ENCODE measurements at regions not wholly inside any gene's neighbourhood (a gene's known extent, or its start where the extent isn't known, plus 50 kb on each side); places are given as distances from the start of the nearest gene placed in this dataset.

DNA sequence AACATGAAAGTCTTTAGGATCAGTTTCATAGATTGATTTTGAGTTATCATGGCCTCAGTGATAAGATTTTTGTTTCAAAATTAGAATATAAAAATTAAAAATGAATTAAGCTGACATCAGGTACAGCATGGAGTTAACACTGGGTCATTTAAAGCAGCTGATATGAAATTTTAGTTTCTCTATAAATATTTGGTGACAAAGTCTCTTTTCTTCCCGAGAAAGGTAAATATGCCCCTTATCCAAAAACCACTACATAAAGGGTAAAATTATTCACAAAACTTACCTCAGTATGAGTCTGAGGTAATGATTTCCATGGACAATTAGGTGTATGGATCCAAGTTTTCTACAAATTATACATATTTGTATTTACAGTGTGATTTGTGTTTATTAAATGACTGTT lies 121.5 kb upstream of the PJA2 start:
- no peak for DNase-seq (ENCODE audit: low read depth)

DNA sequence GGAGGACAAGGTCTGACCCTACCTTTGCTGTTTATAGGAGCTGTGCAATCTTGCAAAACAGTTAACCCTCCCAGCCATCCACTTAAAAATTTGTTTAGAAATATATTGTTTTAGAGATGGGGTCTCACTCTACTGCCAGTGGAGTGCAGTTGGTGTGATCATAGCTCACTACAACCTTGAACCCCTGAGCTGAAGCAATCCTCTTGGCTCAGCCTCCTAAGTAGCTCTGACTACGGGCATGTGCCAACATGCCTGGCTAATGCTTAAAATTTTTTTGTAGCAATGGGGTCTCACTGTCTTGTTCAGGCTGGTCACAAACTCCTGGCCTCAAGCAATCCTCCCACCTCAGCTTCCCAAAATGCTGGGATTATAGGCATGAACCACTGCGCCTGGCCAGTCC lies 120.2 kb upstream of the PJA2 start:
- no peak for DNase-seq (ENCODE audit: low read depth)

DNA sequence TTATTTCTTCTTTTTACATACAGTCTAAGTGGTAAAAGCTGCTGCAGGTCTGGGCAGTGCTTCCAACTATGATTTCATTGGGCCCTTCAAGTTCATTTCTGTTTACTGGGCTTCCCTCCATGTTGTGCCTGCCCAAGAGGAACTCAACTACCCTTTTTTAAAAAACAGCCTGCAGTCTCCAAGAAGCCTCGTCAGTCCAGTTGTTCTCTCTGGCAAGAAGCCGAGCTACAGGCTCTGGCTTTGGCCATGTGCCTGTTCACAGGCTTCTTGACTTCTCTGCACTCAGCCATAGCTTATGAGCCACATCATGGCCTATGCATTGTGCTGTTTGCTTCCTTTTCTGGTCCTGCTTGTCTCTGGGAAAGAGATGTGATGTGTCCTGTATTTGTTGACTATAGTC lies 119.7 kb upstream of the PJA2 start:
- no peak for DNase-seq (ENCODE audit: low read depth)

DNA sequence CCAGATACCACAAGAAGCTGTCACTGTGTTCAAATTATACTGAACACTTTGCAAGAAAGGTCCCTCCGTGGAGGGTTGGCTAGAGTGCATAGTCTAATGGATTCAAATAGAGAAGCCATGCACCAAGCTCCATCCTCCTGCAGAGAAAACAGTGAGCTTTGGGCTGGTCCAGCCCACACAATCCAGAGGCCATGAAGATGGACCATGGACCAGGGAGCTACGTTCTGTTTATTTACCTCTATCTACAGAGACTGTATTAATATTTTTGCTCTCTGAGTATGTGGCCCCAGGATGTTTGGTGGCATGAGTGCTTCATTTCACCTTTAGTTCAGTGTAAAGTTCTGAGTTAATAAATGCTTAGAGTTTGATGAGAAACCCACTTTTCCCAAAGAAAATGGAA lies 114.8 kb upstream of the PJA2 start:
- no peak for DNase-seq (ENCODE audit: low read depth)

DNA sequence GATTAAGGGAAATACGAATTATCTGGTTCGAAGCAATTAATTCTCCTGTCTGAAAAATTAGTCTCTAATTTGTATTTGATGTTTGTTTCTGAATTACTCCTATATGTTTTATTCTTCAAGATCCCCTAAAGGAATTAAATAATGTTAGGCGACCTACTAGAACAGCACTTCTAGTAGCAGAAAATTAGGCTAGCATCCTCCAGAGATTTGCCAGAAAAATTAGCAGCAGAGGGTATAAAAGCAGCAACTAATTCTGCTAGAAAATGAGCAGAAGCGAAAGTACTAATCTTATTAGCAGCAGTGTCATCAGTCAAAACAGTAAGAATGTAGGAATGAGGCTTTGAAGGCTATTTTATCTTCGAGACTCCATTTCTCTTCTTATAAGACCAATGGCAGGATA lies 114.3 kb upstream of the PJA2 start:
- DNase-seq (ENCODE audit: low read depth), result no peak

DNA sequence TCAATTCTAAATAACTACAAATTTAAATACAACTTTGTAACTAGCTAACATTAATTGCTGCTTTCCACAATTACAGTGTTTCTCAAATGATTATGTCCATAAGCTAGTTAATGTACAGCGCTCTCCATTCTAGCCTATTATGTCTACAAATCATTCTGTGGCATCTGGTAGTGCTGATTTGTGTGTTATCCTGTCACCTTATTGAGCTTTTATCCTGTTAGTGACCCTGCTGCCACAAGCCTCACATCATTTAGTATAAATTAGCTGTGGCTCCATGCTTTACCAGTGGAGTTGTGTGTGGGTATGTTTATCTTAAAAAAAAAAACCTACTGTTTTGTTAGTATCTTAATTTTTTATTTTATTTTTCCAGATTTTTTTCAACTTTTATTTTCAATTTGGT lies 112.6 kb upstream of the PJA2 start:
- no peak for DNase-seq (ENCODE audit: low read depth)

DNA sequence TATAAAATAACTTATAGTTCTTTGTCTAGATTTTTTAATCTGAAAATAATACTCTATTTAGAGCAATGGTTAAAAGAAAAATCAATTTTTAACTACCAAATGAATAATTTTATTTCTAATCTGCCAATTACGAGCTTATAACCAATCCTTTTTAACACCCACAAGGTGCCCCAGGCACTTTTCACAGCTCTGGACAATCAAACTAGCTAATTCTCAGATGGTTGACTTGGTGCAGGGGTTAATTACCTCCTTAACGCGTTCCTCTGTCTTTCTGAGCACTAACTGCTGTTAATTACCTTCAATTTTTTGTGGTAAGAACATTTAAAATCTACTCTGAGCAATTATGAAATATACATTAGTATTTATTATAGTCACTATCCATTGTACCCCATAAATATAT lies 109.6 kb upstream of the PJA2 start:
- no peak for DNase-seq (ENCODE audit: low read depth)

DNA sequence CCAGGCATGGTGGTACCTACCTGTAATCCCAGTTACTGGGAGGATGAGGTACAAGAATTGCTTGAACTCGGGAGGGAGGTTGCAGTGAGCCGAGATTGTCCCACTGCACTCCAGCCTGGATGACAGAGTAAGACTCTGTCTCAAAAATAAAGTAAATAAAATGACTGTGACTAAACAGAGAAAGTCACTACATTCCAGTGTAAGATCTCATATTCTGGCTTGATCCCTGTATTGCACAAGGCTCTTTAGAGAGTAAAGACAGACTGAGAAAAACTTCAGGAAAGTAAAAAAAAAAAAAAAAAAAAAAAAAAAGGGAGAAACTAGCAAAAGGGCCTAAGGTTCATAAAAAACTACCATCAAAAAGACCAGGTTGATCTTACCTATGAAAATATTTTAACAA lies 106.6 kb upstream of the PJA2 start:
- peak; percentile 46 for DNase-seq (ENCODE audit: low read depth)

GRCh38 chr5:109511980-109512734 lies 102.4 kb upstream of the PJA2 start:
- DNase-seq (ENCODE audit: low read depth), result no peak

- DNase-seq (ENCODE audit: low read depth), result no peak
Observed at GRCh38 chr5:109506556-109506955, 96.8 kb upstream of the PJA2 start.

GRCh38 chr5:109496112-109496511 lies 86.3 kb upstream of the PJA2 start:
- DNase-seq (ENCODE audit: low read depth), result no peak

DNA sequence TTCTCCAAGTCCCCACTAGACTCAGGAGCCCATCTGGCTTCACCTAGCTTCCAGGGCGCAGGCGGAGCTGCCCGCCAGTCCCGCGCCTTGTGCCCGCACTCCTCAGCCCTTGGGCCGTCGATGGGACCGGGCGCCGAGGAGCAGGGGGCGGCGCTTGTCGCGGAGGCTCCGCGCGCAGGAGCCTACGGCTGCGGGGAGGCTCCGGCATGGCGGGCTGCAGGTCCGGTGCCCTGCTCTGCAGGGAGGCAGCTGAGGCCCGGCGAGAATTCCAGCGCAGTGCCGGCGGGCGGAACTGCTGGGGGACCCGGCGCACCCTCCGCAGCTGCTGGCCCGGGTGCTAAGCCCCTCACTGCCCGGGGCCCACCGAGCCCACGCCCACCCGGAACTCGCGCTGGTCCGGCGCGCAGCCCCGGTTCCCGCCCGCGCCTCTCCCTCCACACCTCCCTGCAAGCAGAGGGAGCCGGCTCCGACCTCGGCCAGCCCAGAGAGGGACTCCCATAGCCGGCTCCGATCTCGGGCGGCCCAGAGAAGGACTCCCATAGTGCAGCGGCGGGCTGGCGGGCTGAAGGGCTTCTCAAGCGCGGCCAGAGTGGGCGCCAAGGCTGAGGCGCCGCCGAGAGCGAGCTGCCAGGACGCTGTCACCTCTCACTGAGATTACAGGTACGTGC lies 78.1 kb upstream of the PJA2 start:
- no peak for DNase-seq (ENCODE audit: low read depth)

GRCh38 chr5:109486200-109486804 lies 76.5 kb upstream of the PJA2 start:
- DNase-seq (ENCODE audit: low read depth), result no peak

- DNase-seq (ENCODE audit: low read depth), result no peak
Observed at GRCh38 chr5:109485030-109485429, 75.3 kb upstream of the PJA2 start.

DNA sequence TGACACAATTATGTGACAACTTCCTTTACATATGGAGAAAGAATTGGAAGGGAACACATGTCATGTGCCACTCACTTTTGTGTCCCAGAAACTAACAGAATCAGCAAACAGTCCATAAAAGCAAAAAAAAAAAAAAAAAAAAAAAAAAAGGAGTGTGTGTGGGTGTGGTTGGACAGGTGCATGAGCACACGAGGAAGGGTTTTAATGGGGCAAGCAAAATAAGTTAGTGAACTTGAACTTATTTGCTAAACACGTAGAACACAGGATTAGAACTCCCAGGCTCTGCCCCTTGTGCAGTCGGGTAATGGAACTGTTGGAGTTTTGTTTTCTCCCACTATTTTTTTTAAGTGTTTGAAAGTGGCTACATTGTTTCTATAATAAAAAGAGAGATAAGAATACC lies 74.8 kb upstream of the PJA2 start:
- DNase-seq (ENCODE audit: low read depth), result no peak

GRCh38 chr5:109483395-109483971 lies 73.7 kb upstream of the PJA2 start:
- no peak for DNase-seq (ENCODE audit: low read depth)

DNA sequence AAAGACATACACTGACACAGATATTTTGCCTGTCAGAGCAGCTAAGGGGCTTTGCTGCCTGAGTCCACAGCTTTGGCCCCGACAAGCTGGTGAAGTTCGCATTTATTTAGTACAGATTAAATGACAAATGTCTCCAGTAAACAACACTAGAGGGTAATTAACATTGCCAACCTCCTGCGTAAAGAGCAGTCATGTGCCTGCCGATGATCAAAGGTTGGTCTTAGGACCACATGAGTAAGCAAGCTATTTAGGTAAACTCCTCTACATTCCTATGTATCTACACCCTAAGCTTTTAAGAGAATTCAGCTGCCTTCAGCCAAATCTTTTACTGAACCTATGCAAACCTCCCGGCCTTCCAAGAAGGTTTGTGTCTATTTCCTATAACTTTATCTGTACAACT lies 73.0 kb upstream of the PJA2 start:
- no peak for DNase-seq (ENCODE audit: low read depth)

GRCh38 chr5:109479260-109479860 lies 69.6 kb upstream of the PJA2 start:
- no peak for DNase-seq (ENCODE audit: low read depth)

- no peak for DNase-seq (ENCODE audit: low read depth)
Observed at GRCh38 chr5:109478830-109479229, 69.1 kb upstream of the PJA2 start.

DNA sequence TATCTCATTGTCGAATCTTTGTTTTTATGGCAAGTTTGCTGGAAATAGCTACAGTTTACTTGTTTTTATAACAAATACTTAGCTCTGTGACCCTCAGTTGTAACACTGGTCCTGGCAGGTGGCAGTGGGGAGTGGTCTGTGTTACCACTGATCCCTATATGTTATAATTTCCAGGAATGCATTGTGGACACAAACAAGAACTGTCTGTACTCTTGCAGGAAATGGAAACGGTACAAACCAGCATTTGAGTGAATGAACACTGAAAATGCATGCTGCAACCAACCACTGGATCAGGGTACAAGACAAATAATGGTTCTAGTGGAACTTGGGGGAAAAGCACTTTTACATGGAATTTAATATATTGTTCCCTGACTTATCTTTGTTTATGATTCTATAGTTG lies 66.5 kb upstream of the PJA2 start:
- DNase-seq (ENCODE audit: low read depth), result no peak

- DNase-seq (ENCODE audit: low read depth), result no peak
Observed at GRCh38 chr5:109469896-109470662, 60.3 kb upstream of the PJA2 start.

Measured in GM04503 (cell line).